Stimulated activated CD8-positive, alpha-beta memory T cell treated with anti-CD3 and anti-CD28 coated beads, Interleukin-15, amount 100 ng/mL, for 48 hours (primary cell): ENCODE measurements at regions not wholly inside any gene's neighbourhood (a gene's known extent, or its start where the extent isn't known, plus 50 kb on each side); places are given as distances from the start of the nearest gene placed in this dataset.
"Not testable (repeated sequence)": the region's sequence is repeated elsewhere in the genome, so short reads cannot be mapped to it uniquely, and the experiment has no call there.

Source experiments
- DNase-seq, 2 donors: peaks; one replicate each; pipeline ENCODE4 v3.0.0-alpha.2; 2020; ENCODE audit warnings: low read depth in 2 of 2

DNA sequence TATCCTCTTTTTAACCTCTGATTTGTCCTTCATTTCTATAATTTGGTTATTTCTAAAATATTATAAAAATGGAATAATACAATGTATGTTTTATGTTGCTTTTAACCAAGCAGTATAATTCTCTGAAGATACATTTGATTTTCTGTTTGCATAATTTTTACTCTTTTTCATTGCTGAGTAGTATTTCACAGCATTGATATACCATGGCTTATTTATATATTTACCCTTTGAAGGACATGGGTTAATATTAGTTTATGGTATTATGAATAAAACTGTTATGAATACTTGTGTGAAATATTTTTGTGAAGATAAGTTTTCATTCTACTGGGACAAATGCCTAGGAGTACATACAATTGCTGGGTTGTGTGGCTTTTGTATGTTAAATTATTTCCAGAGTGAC lies 748.6 kb downstream of the TENT5A start:
- DNase-seq, result no peak

DNA sequence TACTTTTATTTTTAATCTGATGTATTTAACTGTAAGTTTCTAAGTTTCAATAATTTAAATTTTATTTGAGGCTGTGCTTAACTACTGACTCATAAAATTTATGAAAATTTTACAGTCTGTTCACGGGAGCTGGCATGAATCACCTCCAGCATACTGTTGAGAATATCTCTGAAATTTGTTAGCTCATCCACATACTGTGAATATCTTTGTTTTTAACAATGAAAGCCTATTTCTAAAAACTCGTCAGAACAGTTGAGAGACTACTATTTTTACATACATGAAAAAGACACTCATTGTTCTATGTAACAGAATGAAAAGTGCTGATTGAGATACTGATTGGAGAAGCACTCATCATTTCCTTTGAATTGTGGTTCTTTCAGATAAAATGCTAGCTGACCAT lies 749.3 kb downstream of the TENT5A start:
- DNase-seq, result no peak

DNA sequence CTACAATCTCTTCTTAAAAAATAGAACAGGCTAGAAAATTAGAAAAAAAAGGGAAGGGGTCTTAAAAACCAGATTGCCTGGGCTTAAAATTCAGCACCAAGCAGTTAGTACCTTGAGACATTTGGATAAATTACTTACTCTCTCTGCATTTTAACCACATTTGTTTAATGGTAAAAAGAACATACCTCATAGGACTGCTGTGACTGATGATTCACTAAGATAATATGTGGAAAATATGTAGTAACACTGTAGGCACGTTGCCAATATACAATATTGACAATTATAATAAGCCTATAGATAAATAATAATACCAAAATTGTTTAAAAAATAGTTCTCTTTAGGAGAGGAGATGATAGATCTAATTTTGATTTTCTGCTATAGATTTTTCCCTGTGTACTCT lies 750.4 kb downstream of the TENT5A start:
- DNase-seq, result no peak

- DNase-seq, result no peak
These were observed 761.2 kb downstream of the TENT5A start for GRCh38 chr6:80991316-80991715.

DNA sequence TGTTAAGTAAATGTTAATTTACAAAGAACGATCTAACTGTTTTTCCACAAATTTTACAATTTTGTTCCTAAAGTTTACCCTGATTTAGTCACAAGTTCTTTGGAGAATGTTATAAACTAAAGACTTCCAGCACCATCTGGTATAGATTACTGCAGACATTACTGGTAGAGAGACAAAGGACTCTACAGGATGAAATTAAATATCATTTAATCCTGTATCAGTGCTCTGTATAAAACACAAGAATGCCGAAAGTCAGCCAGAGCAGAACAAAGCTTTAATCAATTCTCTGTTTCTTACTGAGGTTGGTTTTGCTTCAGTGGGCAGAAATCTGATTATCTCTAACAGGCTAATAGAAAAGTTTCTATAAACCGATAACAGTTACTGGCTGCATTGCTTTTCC lies 763.6 kb downstream of the TENT5A start:
- no peak for DNase-seq

GRCh38 chr6:80988286-80988685 lies 764.2 kb downstream of the TENT5A start:
- no peak for DNase-seq

GRCh38 chr6:80981226-80981625 lies 771.3 kb downstream of the TENT5A start:
- DNase-seq, result not testable (repeated sequence)

DNA sequence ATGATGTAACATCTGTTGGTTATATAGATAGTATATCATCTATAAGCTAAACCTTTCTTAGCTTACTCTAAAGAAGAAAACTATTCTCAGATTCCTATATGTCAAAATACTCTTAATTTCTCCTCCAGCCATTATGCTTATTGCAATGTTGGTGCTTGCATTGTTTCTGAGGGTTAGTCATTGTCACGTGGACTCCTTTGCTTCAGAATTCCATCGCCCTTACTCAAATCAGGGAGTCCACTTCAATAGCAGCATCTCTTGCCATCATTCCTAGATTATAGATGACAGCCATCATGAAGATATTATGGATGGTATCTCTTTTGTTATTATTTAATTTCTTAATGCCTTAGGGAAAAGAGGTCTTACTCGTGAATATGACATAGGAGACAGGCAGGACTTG lies 776.1 kb downstream of the TENT5A start:
- no peak for DNase-seq

DNA sequence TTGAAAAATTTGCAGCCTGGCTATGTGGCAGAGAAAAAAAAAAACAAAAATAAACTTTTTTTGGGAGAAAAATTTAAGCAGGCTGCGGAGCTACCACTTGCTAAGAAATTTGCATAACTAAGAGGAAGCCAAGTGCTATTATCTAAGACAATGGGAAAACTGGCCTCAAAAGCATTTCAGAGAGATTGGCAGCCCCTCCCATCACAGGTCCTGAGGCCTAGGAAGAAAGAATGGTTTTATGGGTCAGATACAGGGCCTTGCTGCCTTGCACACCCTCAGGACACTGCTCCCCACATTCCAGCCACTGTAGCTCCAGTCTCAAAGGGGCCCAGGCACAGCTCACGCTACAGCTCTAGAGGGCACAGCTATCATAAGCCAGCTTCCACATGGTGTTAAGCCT lies 777.9 kb downstream of the TENT5A start:
- DNase-seq, result no peak

GRCh38 chr6:80969439-80969838 lies 783.0 kb downstream of the TENT5A start:
- DNase-seq, result no peak

DNA sequence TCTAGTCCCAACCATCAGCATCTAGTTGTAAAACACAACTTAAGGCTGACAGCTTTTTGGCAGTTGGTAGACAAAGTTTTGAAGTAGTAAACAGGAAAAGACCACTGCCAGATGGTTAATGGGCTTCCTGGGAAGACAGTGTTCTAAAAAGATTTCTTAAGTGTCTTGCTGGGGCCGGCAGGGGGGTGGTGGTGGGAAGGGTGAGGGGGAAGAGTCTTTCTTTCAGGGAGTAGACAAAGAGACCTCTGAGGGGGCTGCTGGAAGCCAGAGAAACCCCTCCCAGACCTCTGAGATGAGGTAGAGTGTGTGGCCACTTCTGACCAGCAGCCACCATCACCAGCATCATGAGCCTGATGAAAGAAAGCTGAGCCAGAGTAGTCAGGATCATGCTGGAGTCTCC lies 784.9 kb downstream of the TENT5A start:
- DNase-seq, result no peak

DNA sequence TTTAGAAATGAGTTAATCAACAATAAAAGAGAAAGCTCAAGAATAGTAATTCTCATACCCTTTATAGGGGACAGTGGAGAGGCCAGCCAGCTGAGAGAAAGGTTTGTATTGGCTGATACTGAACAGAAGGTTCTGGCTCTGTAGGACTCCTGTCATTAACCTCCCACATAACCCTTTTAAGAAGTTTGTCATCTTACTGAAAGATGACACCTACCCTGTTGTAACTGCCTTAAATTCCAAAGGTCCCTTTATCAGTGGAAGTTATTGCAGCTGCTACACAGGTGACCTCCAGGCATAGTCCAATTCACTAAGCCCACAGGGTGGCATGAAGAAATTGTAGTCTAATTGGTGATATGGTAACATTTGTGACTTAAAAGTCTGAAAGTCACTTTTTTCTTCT lies 790.1 kb downstream of the TENT5A start:
- DNase-seq, result no peak

DNA sequence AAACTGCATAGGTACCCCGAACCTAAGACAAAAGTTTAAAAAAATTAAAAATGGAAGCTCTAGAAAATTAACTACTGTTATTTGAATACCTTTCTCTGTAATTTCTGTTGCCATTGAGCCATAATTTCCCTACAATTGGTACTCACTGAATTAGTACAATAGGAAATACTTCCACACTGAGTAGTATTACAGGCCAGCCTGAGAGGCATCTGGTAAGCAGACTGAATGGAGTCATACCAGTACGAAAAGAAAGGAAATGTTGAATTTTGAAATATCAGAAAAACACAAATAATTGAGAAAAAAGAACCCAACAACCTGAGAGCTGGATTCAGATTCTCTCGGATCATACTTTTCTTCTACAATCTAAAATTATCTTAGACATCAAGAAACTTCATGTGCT lies 791.3 kb downstream of the TENT5A start:
- no peak for DNase-seq

DNA sequence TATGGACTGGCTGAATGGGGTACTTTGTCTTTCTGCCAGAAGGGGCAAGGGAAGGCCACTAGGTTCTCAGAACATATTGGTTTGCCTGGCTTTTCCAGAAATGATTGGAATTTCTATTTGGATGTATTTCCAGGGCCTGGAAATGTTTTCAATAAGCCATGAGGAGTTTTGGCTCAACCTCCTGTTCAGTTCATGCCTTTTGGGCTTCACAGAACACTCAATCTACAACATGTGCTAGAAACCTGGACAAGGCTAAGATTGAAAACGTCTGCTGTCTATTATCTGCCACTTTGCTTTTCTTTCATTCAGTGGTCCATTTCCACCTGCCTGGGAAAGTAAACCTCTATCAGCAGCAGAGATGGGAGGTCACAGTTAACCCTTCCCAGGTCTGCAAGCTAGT lies 793.4 kb downstream of the TENT5A start:
- no peak for DNase-seq

- DNase-seq, result no peak
These were observed 795.6 kb downstream of the TENT5A start for GRCh38 chr6:80956898-80957297.

GRCh38 chr6:80952479-80952878 lies 800.0 kb downstream of the TENT5A start:
- not testable (repeated sequence) for DNase-seq

DNA sequence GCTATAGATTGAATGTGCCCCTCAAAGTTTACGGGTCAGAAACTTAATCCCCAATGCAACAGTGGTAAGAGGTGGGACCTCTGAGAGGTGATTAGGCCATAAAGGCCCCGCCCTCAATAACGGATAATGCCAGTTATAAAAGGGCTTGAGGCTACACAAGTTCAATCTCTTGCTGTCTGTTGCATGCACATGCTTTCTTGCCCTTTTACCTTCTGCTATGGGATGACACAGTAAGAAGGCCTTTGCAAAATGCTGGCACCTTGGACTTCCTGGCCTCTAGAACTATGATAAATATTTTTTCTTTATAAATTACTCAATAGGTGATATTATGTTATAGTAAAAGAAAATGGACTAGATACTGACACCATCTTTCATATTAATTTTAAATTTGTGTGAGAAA lies 806.1 kb downstream of the TENT5A start:
- no peak for DNase-seq

DNA sequence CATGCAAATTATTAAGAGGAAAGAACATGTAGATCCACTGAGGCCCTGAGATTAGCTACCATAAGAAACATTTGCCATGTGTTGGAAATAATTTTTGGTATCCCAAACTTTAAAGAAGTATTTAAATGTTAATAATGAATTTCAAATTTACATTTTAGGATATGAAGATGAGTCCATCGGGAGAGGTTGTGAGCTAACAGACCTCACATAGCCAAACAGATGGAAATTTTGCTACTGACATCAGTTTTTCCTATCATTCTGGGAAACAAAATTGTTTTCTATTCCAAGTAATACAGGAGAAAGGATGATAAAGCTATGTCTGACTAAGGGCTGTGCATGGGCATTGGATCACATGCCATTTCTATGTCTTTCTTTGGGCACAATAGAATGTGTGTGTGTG lies 809.6 kb downstream of the TENT5A start:
- DNase-seq, result no peak

DNA sequence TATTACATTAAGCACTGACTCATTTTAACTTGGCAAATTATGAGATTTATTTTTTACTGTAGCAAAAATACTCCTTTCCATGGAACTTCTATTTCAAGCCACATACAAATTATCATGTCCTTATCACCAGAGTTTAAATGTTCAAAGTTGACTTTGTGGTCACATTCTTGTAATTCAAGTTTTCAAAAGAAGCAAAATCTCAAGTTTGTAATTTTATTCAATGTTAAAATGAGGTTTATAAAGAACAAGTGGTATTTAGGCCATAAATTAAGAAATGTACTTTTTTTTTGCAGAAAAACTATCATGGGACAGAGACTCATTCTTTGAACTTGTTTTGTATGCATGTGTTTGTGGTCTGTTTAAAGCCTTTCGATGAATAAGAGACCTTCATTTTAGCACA lies 811.5 kb downstream of the TENT5A start:
- DNase-seq, result no peak

DNA sequence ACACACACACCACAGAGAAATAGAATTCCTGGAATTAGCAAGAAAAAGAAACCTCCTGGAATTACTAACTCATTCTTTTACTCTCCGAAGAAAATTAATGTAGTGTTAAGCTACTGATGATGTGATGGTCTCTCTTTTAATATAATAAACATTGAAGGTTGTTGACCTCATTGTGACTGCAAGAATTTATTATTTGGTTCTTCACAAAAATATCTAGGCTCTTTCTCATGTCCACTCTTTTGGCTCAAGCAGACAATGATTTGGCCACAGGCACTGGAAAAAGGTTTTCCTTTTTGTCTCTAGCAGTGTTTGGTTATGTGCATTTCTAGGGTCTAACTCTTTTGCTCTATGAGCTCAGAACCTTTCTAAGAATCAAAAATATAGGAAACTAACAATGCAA lies 811.9 kb downstream of the TENT5A start:
- no peak for DNase-seq

GRCh38 chr6:80939898-80940297 lies 812.6 kb downstream of the TENT5A start:
- no peak for DNase-seq

- no peak for DNase-seq
These were observed 813.0 kb downstream of the TENT5A start for GRCh38 chr6:80939480-80939879.

DNA sequence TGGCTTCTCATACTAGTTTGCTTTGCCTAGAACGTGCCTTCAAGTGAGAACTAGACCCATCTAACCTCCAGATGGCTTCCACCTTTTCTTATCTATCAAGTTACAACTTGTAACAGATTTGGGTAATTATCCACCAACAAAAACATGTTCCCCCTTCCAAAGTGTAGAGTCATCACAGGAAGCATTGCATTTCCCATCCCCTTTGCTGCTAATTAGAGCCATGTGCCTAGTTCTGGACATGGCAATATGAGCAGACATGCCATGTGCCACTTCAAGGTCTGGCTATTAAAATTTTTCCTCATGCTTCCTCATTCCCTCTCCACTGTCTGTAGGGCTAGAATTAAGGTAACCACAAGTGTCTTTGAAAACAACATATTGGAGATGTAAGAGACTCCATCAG lies 814.4 kb downstream of the TENT5A start:
- DNase-seq, result no peak

- DNase-seq, result no peak
These were observed 820.1 kb downstream of the TENT5A start for GRCh38 chr6:80932359-80932758.

GRCh38 chr6:80930376-80930775 lies 822.1 kb downstream of the TENT5A start:
- DNase-seq, result no peak
